ENCODE measurements at regions not wholly inside any gene's neighbourhood (a gene's known extent, or its start where the extent isn't known, plus 50 kb on each side); places are given as distances from the start of the nearest gene placed in this dataset.

GRCh38 chr3:141682007-141682406 lies 56.1 kb upstream of the RNF7 start:
- H3K9me3 ChIP-seq = no peaks in the 10 kb centered on the region
- H3K27me3 ChIP-seq = no peaks in the 10 kb centered on the region
- no peak for DNase-seq
- no peak for TF ChIP-seq CTCF (IDR thresholded peaks at IDR 0.05)
- TF ChIP-seq EP300 (IDR thresholded peaks at IDR 0.05) = no peak
- no peak for TF ChIP-seq POLR2AphosphoS5 (IDR thresholded peaks at IDR 0.05)
- TF ChIP-seq POLR2A (IDR thresholded peaks at IDR 0.05) = no peak
- H3K27ac ChIP-seq = no peak overlapping the region
- H3K4me1 ChIP-seq = peaks cover 8 to 21% (median 14%) of the 10 kb centered on the region in 4 donors
- no peak overlapping the region for H3K4me3 ChIP-seq
- H3K36me3 ChIP-seq = no peaks in the 10 kb centered on the region
- 63 to 77% (median 69%) methylated on average over 3 of the region's 3 CpGs for WGBS, 5 donors
- intact Hi-C loops (cut with DNase I; ENCODE audit: low total_unique reads) = no loop called here

GRCh38 chr3:141682921-141683320 lies 55.2 kb upstream of the RNF7 start:
- no peaks in the 10 kb centered on the region for H3K9me3 ChIP-seq
- 89 to 95% (median 95%) methylated on average over 9 of the region's 9 CpGs for WGBS, 5 donors
- H3K4me1 ChIP-seq = peaks cover 8 to 23% (median 17%) of the 10 kb centered on the region in 4 donors
- no peak overlapping the region for H3K4me3 ChIP-seq
- DNase-seq = no peak
- TF ChIP-seq CTCF (IDR thresholded peaks at IDR 0.05) (no peak), POLR2AphosphoS5 (IDR thresholded peaks at IDR 0.05) (no peak), EP300 (IDR thresholded peaks at IDR 0.05) (no peak)
- no peaks in the 10 kb centered on the region for H3K27me3 ChIP-seq
- intact Hi-C loops (cut with DNase I; ENCODE audit: low total_unique reads) = no loop called here
- no peaks in the 10 kb centered on the region for H3K36me3 ChIP-seq
- H3K27ac ChIP-seq = no peak overlapping the region

GRCh38 chr3:141684758-141685157 lies 53.3 kb upstream of the RNF7 start:
- Histone ChIP-seq H3K4me3 (no peak overlapping the region), H3K4me1 (peaks cover 8 to 23% (median 17%) of the 10 kb centered on the region in 4 donors), H3K27me3 (no peaks in the 10 kb centered on the region), H3K27ac (no peak overlapping the region), H3K9me3 (no peaks in the 10 kb centered on the region), H3K36me3 (no peaks in the 10 kb centered on the region)
- no peak for TF ChIP-seq EP300 (IDR thresholded peaks at IDR 0.05)
- no peak for TF ChIP-seq POLR2AphosphoS5 (IDR thresholded peaks at IDR 0.05)
- no peak for TF ChIP-seq CTCF (IDR thresholded peaks at IDR 0.05)
- no peak for TF ChIP-seq POLR2A (IDR thresholded peaks at IDR 0.05)
- WGBS, 5 donors = 93 to 100% (median 97%) methylated on average over 1 of the region's 1 CpG
- no peak for DNase-seq
- intact Hi-C loops (cut with DNase I; ENCODE audit: low total_unique reads) = no loop called here

GRCh38 chr3:141686466-141687291 lies 51.4 kb upstream of the RNF7 start:
- peak overlapping the region; percentile 35 to 43 (median 37) for H3K4me3 ChIP-seq
- peak; percentile 27 to 53 for DNase-seq
- H3K9me3 ChIP-seq = no peaks in the 10 kb centered on the region
- H3K36me3 ChIP-seq = no peaks in the 10 kb centered on the region
- H3K4me1 ChIP-seq = peaks cover 8 to 17% (median 13%) of the 10 kb centered on the region in 4 donors
- intact Hi-C loops (cut with DNase I; ENCODE audit: low total_unique reads) = no loop called here
- WGBS, 5 donors = 32 to 51% (median 46%) methylated on average over 8 of the region's 8 CpGs
- TF ChIP-seq EP300 (IDR thresholded peaks at IDR 0.05) (no peak), CTCF (IDR thresholded peaks at IDR 0.05) (no peak), POLR2AphosphoS5 (IDR thresholded peaks at IDR 0.05) (peak in 1 of 3 donors; percentile 7), POLR2A (IDR thresholded peaks at IDR 0.05) (no peak)
- H3K27me3 ChIP-seq = no peaks in the 10 kb centered on the region
- H3K27ac ChIP-seq = peak overlapping the region; percentile 38 to 75 (median 47)

All from stomach (tissue), 8 donors.